ENCODE measurements at regions not wholly inside any gene's neighbourhood (a gene's known extent, or its start where the extent isn't known, plus 50 kb on each side); places are given as distances from the start of the nearest gene placed in this dataset.
"Not testable (repeated sequence)": the region's sequence is repeated elsewhere in the genome, so short reads cannot be mapped to it uniquely, and the experiment has no call there.

- DNase-seq (ENCODE audit: low spot score) = not testable (repeated sequence)
Measured at GRCh38 chr15:20473465-20473864, 68.1 kb downstream of the GOLGA6L6 start.

- not testable (repeated sequence) for DNase-seq (ENCODE audit: low spot score)
Measured at GRCh38 chr15:20472983-20473382, 68.6 kb downstream of the GOLGA6L6 start.

DNA sequence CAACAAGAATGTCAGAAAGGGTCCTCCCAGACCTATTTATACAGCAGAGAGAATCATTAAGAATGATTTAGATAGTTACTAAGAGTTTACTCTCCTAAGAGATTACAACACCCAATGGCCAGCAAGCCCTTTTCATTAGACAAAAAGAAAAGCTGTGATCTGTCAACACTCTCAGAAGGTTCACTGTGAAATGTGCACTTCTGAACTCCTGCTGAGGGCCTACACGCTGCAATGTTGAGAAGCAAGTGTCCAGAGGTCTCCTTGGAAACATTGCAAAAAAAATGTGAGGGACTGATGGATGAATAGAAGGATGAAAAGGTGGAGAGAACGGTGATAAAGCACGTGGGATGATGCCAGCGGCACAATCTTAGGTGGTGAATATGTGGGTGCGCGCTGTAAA lies 70.8 kb downstream of the GOLGA6L6 start:
- not testable (repeated sequence) for DNase-seq (ENCODE audit: low spot score)

DNA sequence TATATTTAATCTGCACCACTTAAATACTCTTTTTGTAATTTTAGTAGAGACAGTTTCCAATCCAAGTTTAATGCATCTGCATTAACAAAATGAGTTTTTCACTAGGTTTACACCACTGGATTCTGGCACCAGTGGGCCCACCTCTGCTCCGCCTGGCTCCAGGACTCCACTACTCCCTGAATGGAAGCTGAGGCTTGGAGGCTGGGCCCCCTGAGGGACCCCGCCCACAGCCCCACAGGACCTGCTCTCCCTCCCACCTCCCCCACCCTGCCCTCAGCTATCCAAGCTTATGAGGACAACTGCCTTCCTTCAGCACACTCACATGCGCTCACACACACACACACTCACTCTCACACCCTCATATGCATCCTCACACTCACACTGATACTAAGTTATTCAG lies 100.5 kb downstream of the GOLGA6L6 start:
- not testable (repeated sequence) for DNase-seq (ENCODE audit: low spot score)

DNA sequence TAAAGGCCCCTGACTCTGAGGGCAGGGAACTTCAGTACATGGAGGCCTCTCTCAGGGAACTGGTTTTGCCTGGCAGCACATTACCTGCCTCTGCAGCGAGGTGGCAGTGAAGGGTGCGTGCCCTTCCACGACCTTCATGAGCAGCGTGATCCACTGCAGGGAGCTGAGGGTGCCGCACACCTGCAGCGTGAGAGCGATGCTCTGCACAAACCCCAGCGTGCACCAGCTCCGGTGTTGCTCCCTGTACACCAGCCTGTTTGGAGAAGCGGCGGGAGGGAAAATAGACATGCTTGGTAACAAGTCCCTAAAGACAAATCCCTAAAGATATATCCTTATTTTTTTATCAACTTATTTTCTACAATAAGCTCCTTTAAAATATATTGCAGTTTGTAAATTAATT lies 101.2 kb downstream of the GOLGA6L6 start:
- DNase-seq (ENCODE audit: low spot score) = not testable (repeated sequence)

DNA sequence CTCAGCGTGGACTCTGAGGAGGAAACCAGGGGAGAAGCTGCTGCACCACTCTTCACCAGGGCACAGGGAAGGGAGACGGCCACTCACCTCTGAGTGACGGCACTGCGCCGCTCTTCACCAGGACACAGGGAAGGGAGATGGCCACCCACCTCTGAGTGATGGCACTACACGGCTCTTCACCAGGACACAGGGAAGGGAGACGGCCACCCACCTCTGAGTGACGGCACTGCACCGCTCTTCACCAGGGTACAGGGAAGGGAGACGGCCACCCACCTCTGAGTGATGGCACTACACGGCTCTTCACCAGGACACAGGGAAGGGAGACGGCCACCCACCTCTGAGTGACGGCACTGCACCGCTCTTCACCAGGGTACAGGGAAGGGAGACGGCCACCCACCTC lies 102.5 kb downstream of the GOLGA6L6 start:
- DNase-seq (ENCODE audit: low spot score) = not testable (repeated sequence)

- DNase-seq (ENCODE audit: low spot score) = not testable (repeated sequence)
Measured at GRCh38 chr15:20438255-20438654, 103.3 kb downstream of the GOLGA6L6 start.

DNA sequence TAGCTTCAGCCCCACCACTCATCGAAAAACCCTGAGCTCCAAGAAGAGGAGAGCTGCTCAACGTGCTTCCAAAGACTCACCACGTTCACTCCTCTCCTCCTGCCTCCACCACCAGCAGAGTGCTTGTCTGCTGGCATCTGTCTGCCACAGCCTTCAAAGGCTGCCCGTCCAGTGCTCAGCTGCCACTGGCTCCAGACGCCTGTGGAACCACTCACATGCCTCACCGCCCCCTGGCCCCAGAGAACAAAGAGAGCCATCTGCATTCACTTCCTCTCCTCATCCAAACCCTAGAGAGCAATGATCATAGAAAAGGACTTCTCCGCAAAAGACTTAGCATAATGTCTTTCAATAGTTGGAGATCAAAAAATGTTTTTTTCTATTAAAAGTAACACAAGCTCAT lies 108.1 kb downstream of the GOLGA6L6 start:
- not testable (repeated sequence) for DNase-seq (ENCODE audit: low spot score)

- not testable (repeated sequence) for DNase-seq (ENCODE audit: low spot score)
Measured at GRCh38 chr15:20430495-20430894, 111.1 kb downstream of the GOLGA6L6 start.

DNA sequence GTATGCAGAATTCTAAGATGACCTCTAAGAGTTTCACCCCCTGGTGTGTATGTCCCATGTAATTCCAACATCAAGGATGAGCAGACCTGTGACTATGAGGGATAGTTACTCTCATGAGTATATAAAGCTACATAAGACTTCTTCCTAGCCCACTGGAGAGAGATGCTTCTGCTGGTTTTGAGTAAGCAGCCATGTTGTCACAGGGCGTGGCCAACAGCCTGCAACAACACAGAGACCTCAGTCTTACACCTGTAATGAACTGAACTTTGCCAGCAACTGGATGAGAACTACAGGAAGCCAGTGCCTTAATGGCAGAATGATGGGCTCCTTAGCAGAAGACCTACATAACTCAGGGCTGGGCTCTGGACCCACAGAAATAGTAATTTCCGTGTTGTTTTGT lies 120.9 kb downstream of the GOLGA6L6 start:
- DNase-seq (ENCODE audit: low spot score) = not testable (repeated sequence)

DNA sequence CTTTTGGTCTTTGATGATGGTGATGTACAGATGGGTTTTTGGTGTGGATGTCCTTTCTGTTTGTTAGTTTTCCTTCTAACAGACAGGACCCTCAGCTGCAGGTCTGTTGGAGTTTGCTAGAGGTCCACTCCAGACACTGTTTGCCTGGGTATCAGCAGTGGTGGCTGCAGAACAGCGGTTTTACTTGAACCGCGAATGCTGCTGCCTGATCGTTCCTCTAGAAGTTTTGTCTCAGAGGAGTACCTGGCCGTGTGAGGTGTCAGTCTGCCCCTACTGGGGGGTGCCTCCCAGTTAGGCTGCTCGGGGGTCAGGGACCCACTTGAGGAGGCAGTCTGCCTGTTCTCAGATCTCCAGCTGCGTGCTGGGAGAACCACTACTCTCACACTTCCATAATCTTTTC lies 125.0 kb downstream of the GOLGA6L6 start:
- not testable (repeated sequence) for DNase-seq (ENCODE audit: low spot score)

- DNase-seq (ENCODE audit: low spot score) = not testable (repeated sequence)
Measured at GRCh38 chr15:20409667-20410198, 131.9 kb downstream of the GOLGA6L6 start.

DNA sequence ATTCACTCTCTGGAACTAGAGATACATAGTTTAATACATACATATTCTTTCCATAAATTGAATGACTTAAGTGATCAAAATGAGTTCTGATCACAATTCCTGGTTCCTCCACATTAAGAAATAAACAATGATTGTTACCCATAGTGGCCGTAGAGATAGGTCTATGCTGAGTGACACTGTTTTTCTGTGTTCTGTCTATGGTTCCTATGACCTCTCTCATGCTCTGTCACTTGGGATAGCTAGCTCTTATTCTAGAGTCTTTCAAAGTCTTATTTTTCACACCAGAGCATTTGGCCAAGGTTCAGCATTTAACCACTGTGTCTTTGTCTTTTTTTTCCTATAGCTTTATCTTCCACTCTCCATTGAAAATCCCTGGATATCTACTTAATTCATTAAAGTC lies 132.4 kb downstream of the GOLGA6L6 start:
- DNase-seq (ENCODE audit: low spot score) = no peak

DNA sequence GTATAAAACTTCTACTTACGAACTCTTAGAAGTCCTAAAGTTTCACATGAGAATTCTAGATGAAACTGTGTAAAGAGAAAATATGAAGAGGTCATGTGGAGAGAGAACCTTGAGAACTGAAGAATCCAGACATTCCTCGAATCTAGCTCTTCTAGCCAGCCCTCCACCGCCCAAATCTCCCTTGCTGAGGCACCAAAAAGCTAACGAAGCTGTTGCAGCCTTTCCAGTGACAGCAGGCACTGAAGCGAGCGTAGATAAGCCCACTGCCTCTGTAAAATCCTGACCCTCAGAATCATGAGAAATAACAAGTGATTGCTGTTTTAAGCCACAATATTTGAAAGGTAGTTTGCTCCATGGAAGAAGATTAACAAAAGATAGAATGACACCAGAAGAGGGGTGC lies 134.0 kb downstream of the GOLGA6L6 start:
- no peak for DNase-seq (ENCODE audit: low spot score)

GRCh38 chr15:20404571-20404970 lies 137.0 kb downstream of the GOLGA6L6 start:
- not testable (repeated sequence) for DNase-seq (ENCODE audit: low spot score)

DNA sequence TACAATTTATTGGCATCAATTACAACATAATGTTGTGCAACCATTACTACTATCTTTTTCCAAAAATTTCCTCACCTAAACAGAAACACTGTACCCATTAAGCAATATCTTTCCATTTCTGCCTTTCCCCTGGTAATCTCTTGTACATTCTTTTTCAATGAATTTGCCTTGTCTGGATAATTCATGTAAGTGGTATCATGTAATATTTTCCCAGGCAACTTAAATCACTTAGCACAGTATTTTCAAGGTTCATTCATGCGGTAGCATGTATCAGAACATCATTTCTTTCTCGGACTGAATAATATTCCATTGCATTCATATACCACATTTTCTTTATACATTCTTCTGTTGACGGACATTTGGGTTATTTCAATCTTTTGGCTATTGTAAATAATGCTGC lies 139.0 kb downstream of the GOLGA6L6 start:
- DNase-seq (ENCODE audit: low spot score) = not testable (repeated sequence)

- not testable (repeated sequence) for DNase-seq (ENCODE audit: low spot score)
Measured at GRCh38 chr15:20401058-20401457, 140.5 kb downstream of the GOLGA6L6 start.

- DNase-seq (ENCODE audit: low spot score) = not testable (repeated sequence)
Measured at GRCh38 chr15:20398680-20399079, 142.9 kb downstream of the GOLGA6L6 start.

DNA sequence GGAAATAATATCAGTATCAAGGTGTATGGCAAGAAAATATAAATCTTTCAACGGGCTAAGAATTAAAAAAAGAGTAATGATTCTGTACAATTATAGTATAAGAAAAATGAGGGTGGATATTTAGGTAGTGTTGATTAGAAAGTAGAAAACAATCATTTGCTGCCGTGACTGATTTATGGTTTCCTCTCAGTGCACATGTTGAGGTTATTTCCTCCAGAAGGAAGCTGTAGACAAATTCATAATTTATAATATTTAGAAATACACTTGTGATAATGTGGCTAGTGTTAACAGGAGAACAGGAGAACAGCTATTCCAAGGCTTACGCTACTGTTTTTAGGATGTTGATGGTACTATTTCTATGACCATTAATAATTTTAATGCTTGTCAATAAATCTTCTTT lies 153.4 kb downstream of the GOLGA6L6 start:
- DNase-seq (ENCODE audit: low spot score) = not testable (repeated sequence)

DNA sequence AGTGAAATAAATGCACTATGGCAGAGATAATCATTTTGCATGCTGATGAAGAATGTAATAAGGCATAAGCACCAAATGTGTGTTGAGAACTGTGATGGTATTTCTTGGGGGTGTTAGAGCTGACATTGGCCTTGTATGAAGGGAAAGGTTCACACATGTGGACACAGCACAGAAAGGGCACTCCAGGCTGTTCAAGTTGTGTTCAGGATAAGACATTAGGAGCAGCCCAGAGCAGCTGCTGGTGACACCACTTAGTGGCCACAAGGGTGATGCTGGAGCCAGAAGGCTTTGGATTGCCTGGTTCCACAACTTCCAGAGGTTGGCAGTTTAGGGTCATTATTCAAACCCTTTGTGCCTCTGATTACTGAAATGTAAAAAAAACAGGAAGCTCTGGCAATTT lies 155.4 kb downstream of the GOLGA6L6 start:
- DNase-seq (ENCODE audit: low spot score) = no peak

DNA sequence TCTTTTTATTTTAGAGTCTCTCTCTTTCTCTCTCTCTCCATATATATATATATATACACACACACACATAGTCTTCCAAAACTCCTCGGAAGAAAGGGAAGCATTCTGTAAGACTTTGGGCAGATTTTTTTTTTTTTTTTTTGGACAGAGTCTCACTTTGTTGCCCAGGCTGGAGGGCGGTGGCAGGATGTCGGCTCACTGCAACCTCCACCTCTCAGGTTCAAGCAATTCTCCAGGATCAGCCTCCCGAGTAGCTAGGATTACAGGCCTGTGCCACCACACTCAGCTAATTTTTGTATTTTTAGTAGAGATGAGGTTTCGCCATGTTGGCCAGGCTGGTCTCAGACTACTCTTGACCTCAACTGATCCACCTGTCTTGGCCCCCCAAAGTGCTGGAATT lies 161.4 kb downstream of the GOLGA6L6 start:
- DNase-seq (ENCODE audit: low spot score) = not testable (repeated sequence)

- no peak for DNase-seq (ENCODE audit: low spot score)
Measured at GRCh38 chr15:20376872-20377271, 164.7 kb downstream of the GOLGA6L6 start.

DNA sequence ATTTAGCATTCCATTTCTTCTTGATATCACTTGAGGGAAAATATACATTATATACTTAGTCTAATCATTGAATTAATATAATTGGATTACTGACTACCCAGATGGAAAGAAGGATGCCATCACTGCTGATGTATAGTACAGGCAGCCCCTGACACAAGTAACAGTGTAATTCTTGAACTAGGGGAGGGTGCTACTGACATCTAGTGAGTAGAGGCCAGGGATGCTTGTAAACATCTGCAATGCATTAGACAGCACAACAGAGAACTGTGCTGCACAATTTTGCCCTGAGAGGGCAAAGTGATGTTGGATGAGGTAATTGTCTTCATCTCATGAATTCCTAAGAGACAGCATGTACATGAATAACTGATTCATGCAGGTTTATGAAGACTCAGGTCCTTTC lies 169.2 kb downstream of the GOLGA6L6 start:
- DNase-seq (ENCODE audit: low spot score) = not testable (repeated sequence)

DNA sequence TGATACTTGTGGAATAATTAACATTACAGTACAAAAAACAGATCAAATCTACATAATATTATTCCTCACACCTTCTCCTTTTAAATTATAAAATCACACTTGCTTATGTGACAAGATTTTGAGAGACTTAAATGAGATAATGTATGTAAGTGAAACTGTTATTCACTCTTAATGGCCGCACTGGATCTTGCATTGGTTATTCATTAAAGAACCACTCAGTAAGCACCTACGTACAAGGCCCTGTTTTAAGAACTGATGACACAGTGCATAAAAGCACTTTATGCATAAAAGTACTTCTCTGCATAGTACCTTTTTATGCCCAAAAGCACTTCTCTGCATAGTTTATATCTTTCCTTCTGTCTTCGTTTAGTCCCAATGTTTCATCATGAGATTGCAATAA lies 172.1 kb downstream of the GOLGA6L6 start:
- DNase-seq (ENCODE audit: low spot score) = no peak

DNA sequence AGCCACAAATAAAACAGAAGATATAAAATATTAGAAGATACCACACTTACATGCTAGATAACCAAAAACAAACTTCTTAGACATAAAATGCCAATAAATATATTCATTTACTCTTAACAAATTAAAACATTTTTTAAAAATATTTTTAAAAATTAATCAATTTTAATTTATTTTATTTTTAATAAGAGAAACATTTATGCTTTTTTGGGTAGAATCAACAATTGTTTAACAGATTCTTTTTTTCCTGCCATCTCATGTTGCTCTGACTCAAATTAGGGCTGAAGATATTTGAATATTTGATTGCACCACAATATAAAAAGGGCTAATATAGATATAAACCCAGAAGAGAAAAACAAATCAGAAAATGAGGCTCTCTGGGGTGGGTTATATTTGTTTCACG lies 172.6 kb downstream of the GOLGA6L6 start:
- no peak for DNase-seq (ENCODE audit: low spot score)

Data from activated CD4-positive, alpha-beta T cell treated with anti-CD3 and anti-CD28 coated beads, Interleukin-2, Interleukin-4, amounts not matched to agents 100 ng/mL and 50 ng/mL, durations not matched to agents 16 hours and 8 hours (primary cell).